ENCODE measurements at regions not wholly inside any gene's neighbourhood (a gene's known extent, or its start where the extent isn't known, plus 50 kb on each side); places are given as distances from the start of the nearest gene placed in this dataset.

GRCh38 chr14:49339130-49339529 is 247.1 kb downstream of the RPS29 start:
- no peak overlapping the region for H3K27ac ChIP-seq (ENCODE audit: poor library complexity, severe bottlenecking)
- no peaks in the 10 kb centered on the region for H3K9me3 ChIP-seq (ENCODE audit: severe bottlenecking)
- H3K4me3 ChIP-seq (ENCODE audit: severe bottlenecking): no peak overlapping the region
- no peaks in the 10 kb centered on the region for H3K27me3 ChIP-seq (ENCODE audit: insufficient read depth, poor library complexity, severe bottlenecking)
- no peaks in the 10 kb centered on the region for H3K4me1 ChIP-seq (ENCODE audit: insufficient read depth, poor library complexity, severe bottlenecking)
- no peaks in the 10 kb centered on the region for H3K36me3 ChIP-seq (ENCODE audit: low read depth)
- no peak for TF ChIP-seq CTCF (IDR thresholded peaks at IDR 0.05; ENCODE audit: poor library complexity, severe bottlenecking)
- ATAC-seq (ENCODE audit: low read depth): no peak
- DNase-seq (ENCODE audit: low spot score): no peak

- no peak overlapping the region for H3K27ac ChIP-seq (ENCODE audit: poor library complexity, severe bottlenecking)
- no peaks in the 10 kb centered on the region for H3K36me3 ChIP-seq (ENCODE audit: low read depth)
- TF ChIP-seq CTCF (IDR thresholded peaks at IDR 0.05; ENCODE audit: poor library complexity, severe bottlenecking): no peak
- no peak overlapping the region for H3K4me3 ChIP-seq (ENCODE audit: severe bottlenecking)
- H3K4me1 ChIP-seq (ENCODE audit: insufficient read depth, poor library complexity, severe bottlenecking): no peaks in the 10 kb centered on the region
- no peaks in the 10 kb centered on the region for H3K9me3 ChIP-seq (ENCODE audit: severe bottlenecking)
- DNase-seq (ENCODE audit: low spot score) (no peak), ATAC-seq (ENCODE audit: low read depth) (no peak)
- H3K27me3 ChIP-seq (ENCODE audit: insufficient read depth, poor library complexity, severe bottlenecking): peaks cover 25% of the 10 kb centered on the region
These were observed 266.4 kb downstream of the RPS29 start for GRCh38 chr14:49319810-49320209.

GRCh38 chr14:49315570-49315969 is 270.6 kb downstream of the RPS29 start:
- Histone ChIP-seq H3K27me3 (ENCODE audit: insufficient read depth, poor library complexity, severe bottlenecking) (no peaks in the 10 kb centered on the region), H3K36me3 (ENCODE audit: low read depth) (no peaks in the 10 kb centered on the region), H3K4me3 (ENCODE audit: severe bottlenecking) (no peak overlapping the region), H3K4me1 (ENCODE audit: insufficient read depth, poor library complexity, severe bottlenecking) (no peaks in the 10 kb centered on the region), H3K27ac (ENCODE audit: poor library complexity, severe bottlenecking) (no peak overlapping the region), H3K9me3 (ENCODE audit: severe bottlenecking) (no peaks in the 10 kb centered on the region)
- DNase-seq (ENCODE audit: low spot score): no peak
- no peak for ATAC-seq (ENCODE audit: low read depth)
- no peak for TF ChIP-seq CTCF (IDR thresholded peaks at IDR 0.05; ENCODE audit: poor library complexity, severe bottlenecking)

- no peak for TF ChIP-seq CTCF (IDR thresholded peaks at IDR 0.05; ENCODE audit: poor library complexity, severe bottlenecking)
- no peaks in the 10 kb centered on the region for H3K27me3 ChIP-seq (ENCODE audit: insufficient read depth, poor library complexity, severe bottlenecking)
- H3K4me3 ChIP-seq (ENCODE audit: severe bottlenecking): no peak overlapping the region
- no peaks in the 10 kb centered on the region for H3K9me3 ChIP-seq (ENCODE audit: severe bottlenecking)
- no peak for DNase-seq (ENCODE audit: low spot score)
- H3K27ac ChIP-seq (ENCODE audit: poor library complexity, severe bottlenecking): no peak overlapping the region
- H3K4me1 ChIP-seq (ENCODE audit: insufficient read depth, poor library complexity, severe bottlenecking): no peaks in the 10 kb centered on the region
- H3K36me3 ChIP-seq (ENCODE audit: low read depth): no peaks in the 10 kb centered on the region
- no peak for ATAC-seq (ENCODE audit: low read depth)
These were observed 271.4 kb downstream of the RPS29 start for GRCh38 chr14:49314737-49315136.

GRCh38 chr14:49313108-49313507 is 273.1 kb downstream of the RPS29 start:
- Histone ChIP-seq H3K27me3 (ENCODE audit: insufficient read depth, poor library complexity, severe bottlenecking) (no peaks in the 10 kb centered on the region), H3K36me3 (ENCODE audit: low read depth) (no peaks in the 10 kb centered on the region), H3K27ac (ENCODE audit: poor library complexity, severe bottlenecking) (no peak overlapping the region), H3K4me1 (ENCODE audit: insufficient read depth, poor library complexity, severe bottlenecking) (no peaks in the 10 kb centered on the region), H3K9me3 (ENCODE audit: severe bottlenecking) (no peaks in the 10 kb centered on the region), H3K4me3 (ENCODE audit: severe bottlenecking) (no peak overlapping the region)
- DNase-seq (ENCODE audit: low spot score) (no peak), ATAC-seq (ENCODE audit: low read depth) (no peak)
- no peak for TF ChIP-seq CTCF (IDR thresholded peaks at IDR 0.05; ENCODE audit: poor library complexity, severe bottlenecking)

All from RWPE2 (cell line).